CD4-positive, alpha-beta T cell treated with Interleukin-21 for 1 hour (primary cell): ENCODE measurements at regions not wholly inside any gene's neighbourhood (a gene's known extent, or its start where the extent isn't known, plus 50 kb on each side); places are given as distances from the start of the nearest gene placed in this dataset.

Experiments
- DNase-seq: peaks from one replicate; pipeline ENCODE4 v3.0.0-alpha.2; 2020

- no peak for DNase-seq
Measured at GRCh38 chr5:42361315-42361688, 61.9 kb upstream of the GHR start.

GRCh38 chr5:42366051-42366450 is 57.2 kb upstream of the GHR start:
- no peak for DNase-seq
